ENCODE measurements at regions not wholly inside any gene's neighbourhood (a gene's known extent, or its start where the extent isn't known, plus 50 kb on each side); places are given as distances from the start of the nearest gene placed in this dataset.
"Not testable (repeated sequence)": the region's sequence is repeated elsewhere in the genome, so short reads cannot be mapped to it uniquely, and the experiment has no call there.

GRCh38 chr3:95565502-95565901 lies 1248.9 kb upstream of the EPHA6 start:
- TF ChIP-seq CTCF (IDR thresholded peaks at IDR 0.05; ENCODE audit: borderline replicate concordance, insufficient read depth, low read depth, low read length) = no peak
- H3K4me3 ChIP-seq (ENCODE audit: low read depth, low read length) = no peak overlapping the region

- no peak for TF ChIP-seq CTCF (IDR thresholded peaks at IDR 0.05; ENCODE audit: borderline replicate concordance, insufficient read depth, low read depth, low read length)
- H3K4me3 ChIP-seq (ENCODE audit: low read depth, low read length) = no peak overlapping the region
These were observed 1247.0 kb upstream of the EPHA6 start for GRCh38 chr3:95567346-95567745.

GRCh38 chr3:95586754-95587153 lies 1227.6 kb upstream of the EPHA6 start:
- no peak overlapping the region for H3K4me3 ChIP-seq (ENCODE audit: low read depth, low read length)
- no peak for TF ChIP-seq CTCF (IDR thresholded peaks at IDR 0.05; ENCODE audit: borderline replicate concordance, insufficient read depth, low read depth, low read length)

- not testable (repeated sequence) for H3K4me3 ChIP-seq (ENCODE audit: low read depth, low read length)
These were observed 1226.8 kb upstream of the EPHA6 start for GRCh38 chr3:95587641-95588040.

GRCh38 chr3:95588473-95588872 lies 1225.9 kb upstream of the EPHA6 start:
- TF ChIP-seq CTCF (IDR thresholded peaks at IDR 0.05; ENCODE audit: borderline replicate concordance, insufficient read depth, low read depth, low read length) = no peak
- no peak overlapping the region for H3K4me3 ChIP-seq (ENCODE audit: low read depth, low read length)

GRCh38 chr3:95595416-95596075 lies 1218.8 kb upstream of the EPHA6 start:
- TF ChIP-seq CTCF (IDR thresholded peaks at IDR 0.05; ENCODE audit: borderline replicate concordance, insufficient read depth, low read depth, low read length) = no peak
- H3K4me3 ChIP-seq (ENCODE audit: low read depth, low read length) = no peak overlapping the region

GRCh38 chr3:95607926-95608325 lies 1206.5 kb upstream of the EPHA6 start:
- H3K4me3 ChIP-seq (ENCODE audit: low read depth, low read length) = no peak overlapping the region
- no peak for TF ChIP-seq CTCF (IDR thresholded peaks at IDR 0.05; ENCODE audit: borderline replicate concordance, insufficient read depth, low read depth, low read length)

GRCh38 chr3:95609411-95609810 lies 1205.0 kb upstream of the EPHA6 start:
- H3K4me3 ChIP-seq (ENCODE audit: low read depth, low read length) = no peak overlapping the region
- TF ChIP-seq CTCF (IDR thresholded peaks at IDR 0.05; ENCODE audit: borderline replicate concordance, insufficient read depth, low read depth, low read length) = no peak

Measured in GM12875 (cell line).